GM12878 (cell line): ENCODE measurements at regions not wholly inside any gene's neighbourhood (a gene's known extent, or its start where the extent isn't known, plus 50 kb on each side); places are given as distances from the start of the nearest gene placed in this dataset.

Experiments
- BRCA1 ChIP-seq: IDR thresholded peaks from 2 replicates; pipeline ENCODE4 v1.6.1; 2011; ENCODE audit warnings: low read depth, low read length, improper control_type of control experiment
- CTCF ChIP-seq, 3 experiments: IDR thresholded peaks in 2 of 3; conservative IDR thresholded peaks in 1 of 3; 2 replicates each; pipeline ENCODE4 v1.5.1; 2011; ENCODE audit warnings: low read depth in 3 of 3, low read length in 3 of 3, mild to moderate bottlenecking in 3 of 3, control low read depth in 2 of 3, moderate library complexity in 2 of 3, inconsistent platforms in 1 of 3, mixed read lengths in 1 of 3; ENCODE audit not compliant: control insufficient read depth in 2 of 3, insufficient read depth in 1 of 3; ENCODE audit errors: extremely low read depth in 1 of 3
- EP300 ChIP-seq, 2 experiments: fragments of 150-350 bp in 1 of 2; IDR thresholded peaks; 2 replicates each; pipeline ENCODE4 v1.6.1; 2011 to 2012; ENCODE audit warnings: low read depth in 2 of 2, low read length in 2 of 2, borderline replicate concordance in 1 of 2, improper control_type of control experiment in 1 of 2, inconsistent platforms in 1 of 2; ENCODE audit not compliant: control insufficient read depth in 1 of 2
- EZH2 ChIP-seq: IDR thresholded peaks from 2 replicates; pipeline ENCODE4 v1.6.1; 2012; ENCODE audit warnings: low read depth, mild to moderate bottlenecking, control low read depth, inconsistent platforms, low read length, borderline replicate concordance; ENCODE audit not compliant: control insufficient read depth
- FOXK2 ChIP-seq: fragments of 450-650 bp; IDR thresholded peaks from 2 replicates; pipeline ENCODE4 v1.6.1; 2017; ENCODE audit warnings: mild to moderate bottlenecking, moderate library complexity
- JUND ChIP-seq: IDR thresholded peaks from 2 replicates; pipeline ENCODE4 v1.6.1; 2012; ENCODE audit warnings: low read depth, mild to moderate bottlenecking, low read length, improper control_type of control experiment, moderate library complexity
- NR2C2 ChIP-seq: IDR thresholded peaks from 2 replicates; pipeline ENCODE4 v1.6.1; 2011; ENCODE audit warnings: borderline replicate concordance, low read depth; ENCODE audit not compliant: control insufficient read depth, insufficient read length
- PML ChIP-seq: IDR thresholded peaks from 2 replicates; pipeline ENCODE4 v1.6.1; 2012; ENCODE audit warnings: low read length, inconsistent platforms
- POLR2A ChIP-seq: IDR thresholded peaks from 2 replicates; pipeline ENCODE4 v1.6.1; 2011; ENCODE audit warnings: low read depth, mild to moderate bottlenecking, low read length
- RB1 ChIP-seq: fragments of 450-650 bp; formaldehyde crosslinking; IDR thresholded peaks from 2 replicates; pipeline ENCODE4 v1.6.1; 2017; ENCODE audit warnings: mild to moderate bottlenecking, borderline replicate concordance
- SUZ12 ChIP-seq: fragments of 200-600 bp; sonication (generic); IDR thresholded peaks from one replicate; pipeline ENCODE4 v1.6.1; 2018; ENCODE audit warnings: antibody characterized with exemption, mild to moderate bottlenecking; ENCODE audit not compliant: unreplicated experiment
- TCF7 ChIP-seq: IDR thresholded peaks from 2 replicates; pipeline ENCODE4 v1.6.1; 2014; ENCODE audit warnings: antibody characterized with exemption, borderline replicate concordance
- ZNF24 ChIP-seq: fragments of 450-650 bp; IDR thresholded peaks from 2 replicates; pipeline ENCODE4 v1.6.1; 2017; ENCODE audit warnings: antibody characterized with exemption, mild to moderate bottlenecking

- no peak for TF ChIP-seq CTCF (IDR thresholded peaks at IDR 0.05 in 2 of 3, conservative IDR thresholded peaks at IDR 0.05 in 1 of 3; ENCODE audit: control insufficient read depth in 2 of 3, extremely low read depth in 1 of 3, insufficient read depth in 1 of 3, low read depth in 3 of 3, low read length in 3 of 3)
- TF ChIP-seq EZH2 = no peak
- no peak for TF ChIP-seq ZNF24
- no peak for TF ChIP-seq NR2C2
- TF ChIP-seq TCF7 = no peak
- TF ChIP-seq BRCA1 = no peak
- no peak for TF ChIP-seq EP300 (IDR thresholded peaks at IDR 0.05; ENCODE audit: borderline replicate concordance in 1 of 2, control insufficient read depth in 1 of 2, low read depth in 2 of 2, low read length in 2 of 2)
- TF ChIP-seq FOXK2 = no peak
- no peak for TF ChIP-seq SUZ12
- TF ChIP-seq JUND = no peak
- no peak for TF ChIP-seq PML
- no peak for TF ChIP-seq POLR2A
- TF ChIP-seq RB1 = no peak
These were observed 125.2 kb upstream of the CPEB4 start for GRCh38 chr5:173762930-173763329.
